OCI-LY1 (cell line): ENCODE measurements at regions not wholly inside any gene's neighbourhood (a gene's known extent, or its start where the extent isn't known, plus 50 kb on each side); places are given as distances from the start of the nearest gene placed in this dataset.

Experiments used
- H2AFZ ChIP-seq: fragments of 200-600 bp; sonication (generic), shearing (Covaris generic); 2 replicates; pipeline ENCODE4 v1.6.0; 2014; ENCODE audit warnings: antibody characterized with exemption, mild to moderate bottlenecking, low read length
- H3F3A ChIP-seq: fragments of 200-600 bp; sonication (generic), shearing (Covaris generic); 2 replicates; pipeline ENCODE4 v1.6.0; 2014; ENCODE audit warnings: mild to moderate bottlenecking, antibody characterized with exemption, low read length, moderate library complexity; ENCODE audit not compliant: insufficient read depth
- H3K27ac ChIP-seq: fragments of 200-600 bp; sonication (generic); 2 replicates; pipeline ENCODE4 v1.5.1; 2014; ENCODE audit warnings: low read length, mixed run types, mild to moderate bottlenecking, low read depth; ENCODE audit not compliant: poor library complexity, severe bottlenecking
- H3K27me3 ChIP-seq: fragments of 200-600 bp; sonication (generic); 2 replicates; pipeline ENCODE4 v1.6.0; 2014; ENCODE audit warnings: antibody characterized with exemption, mild to moderate bottlenecking, low read length, moderate library complexity; ENCODE audit not compliant: insufficient read depth
- H3K36me3 ChIP-seq: fragments of 200-600 bp; sonication (generic); 2 replicates; pipeline ENCODE4 v1.6.1; 2014; ENCODE audit warnings: mild to moderate bottlenecking, antibody characterized with exemption, low read length, moderate library complexity, mixed read lengths; ENCODE audit not compliant: insufficient read depth
- H3K4me1 ChIP-seq: fragments of 200-600 bp; sonication (generic); 2 replicates; pipeline ENCODE4 v1.5.1; 2014; ENCODE audit warnings: mild to moderate bottlenecking, low read length, moderate library complexity; ENCODE audit not compliant: insufficient read depth, severe bottlenecking
- H3K4me2 ChIP-seq: fragments of 200-600 bp; sonication (generic), shearing (Covaris generic); 2 replicates; pipeline ENCODE4 v1.6.1; 2014; ENCODE audit warnings: low read length
- H3K4me3 ChIP-seq: fragments of 200-600 bp; sonication (generic); 2 replicates; pipeline ENCODE4 v1.5.1; 2014; ENCODE audit warnings: low read length, low read depth, mild to moderate bottlenecking, mixed read lengths; ENCODE audit not compliant: poor library complexity, severe bottlenecking
- H3K79me2 ChIP-seq: fragments of 200-600 bp; shearing (Covaris generic); 2 replicates; pipeline ENCODE4 v1.6.1; 2016; ENCODE audit warnings: mixed run types, low read length, mixed read lengths; ENCODE audit not compliant: insufficient read depth
- H3K9ac ChIP-seq: fragments of 200-600 bp; sonication (generic), shearing (Covaris generic); 2 replicates; pipeline ENCODE4 v1.6.1; 2014; ENCODE audit warnings: mild to moderate bottlenecking, low read length, mixed read lengths
- H3K9me2 ChIP-seq: fragments of 200-600 bp; sonication (generic), shearing (Covaris generic); 2 replicates; pipeline ENCODE4 v1.6.1; 2014; ENCODE audit warnings: low read depth, mild to moderate bottlenecking, low read length, mixed read lengths
- H3K9me3 ChIP-seq: fragments of 200-600 bp; shearing (Covaris generic); 2 replicates; pipeline ENCODE4 v1.6.1; 2014; ENCODE audit warnings: low read length, mixed read lengths
- H4K20me1 ChIP-seq: fragments of 200-600 bp; sonication (generic), shearing (Covaris generic); 2 replicates; pipeline ENCODE4 v1.6.0; 2016; ENCODE audit warnings: mild to moderate bottlenecking, low read length; ENCODE audit not compliant: insufficient read depth
- EZH2 ChIP-seq: fragments of 200-600 bp; sonication (generic), shearing (Covaris generic); IDR thresholded peaks from 2 replicates; pipeline ENCODE4 v1.8.0; 2017; ENCODE audit warnings: borderline replicate concordance, mixed run types, mild to moderate bottlenecking, antibody characterized with exemption, low read length, moderate library complexity, mixed read lengths
- TF ChIP-seq, protein P1 (sequence below): fragments of 200-600 bp; sonication (generic), shearing (Covaris generic); IDR thresholded peaks from 2 replicates; pipeline ENCODE4 v1.5.1; 2017; ENCODE audit warnings: mild to moderate bottlenecking, antibody characterized with exemption, low read length, moderate library complexity, mixed read lengths

DNA sequence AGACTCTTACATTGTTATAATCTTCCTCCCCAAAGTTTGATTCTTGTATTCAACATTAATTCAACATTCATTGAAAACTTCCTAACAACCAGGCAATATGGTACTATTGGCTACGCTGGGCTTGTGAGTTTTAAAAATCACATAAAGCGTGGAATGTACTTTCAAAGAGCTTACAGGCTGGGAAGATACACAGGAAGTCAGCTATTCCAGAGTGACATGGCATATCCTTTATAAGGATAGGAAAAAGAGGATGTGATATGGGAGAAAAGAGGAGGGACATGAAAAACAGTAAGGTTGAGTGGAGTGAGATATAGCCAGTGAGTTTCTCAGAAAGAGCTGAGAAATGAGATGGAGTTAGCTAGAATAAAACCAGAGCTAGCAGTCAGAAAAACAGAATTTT lies 103.6 kb upstream of the ATF7IP start:
- Histone ChIP-seq H3K4me3 (no peak overlapping the region), H3K4me1 (peaks cover 31% of the 10 kb centered on the region), H3K4me2 (no peak overlapping the region), H4K20me1 (no peaks in the 10 kb centered on the region), H3F3A (no peaks in the 10 kb centered on the region), H2AFZ (no peak overlapping the region), H3K36me3 (no peaks in the 10 kb centered on the region; the same call in 1 of the 2 replicates), H3K27me3 (no peaks in the 10 kb centered on the region), H3K27ac (no peak overlapping the region), H3K9me3 (peaks cover 6% of the 10 kb centered on the region; the same call in 1 of the 2 replicates), H3K9me2 (no peaks in the 10 kb centered on the region), H3K9ac (no peak overlapping the region), H3K79me2 (no peaks in the 10 kb centered on the region)
- TF ChIP-seq, protein P1, sequence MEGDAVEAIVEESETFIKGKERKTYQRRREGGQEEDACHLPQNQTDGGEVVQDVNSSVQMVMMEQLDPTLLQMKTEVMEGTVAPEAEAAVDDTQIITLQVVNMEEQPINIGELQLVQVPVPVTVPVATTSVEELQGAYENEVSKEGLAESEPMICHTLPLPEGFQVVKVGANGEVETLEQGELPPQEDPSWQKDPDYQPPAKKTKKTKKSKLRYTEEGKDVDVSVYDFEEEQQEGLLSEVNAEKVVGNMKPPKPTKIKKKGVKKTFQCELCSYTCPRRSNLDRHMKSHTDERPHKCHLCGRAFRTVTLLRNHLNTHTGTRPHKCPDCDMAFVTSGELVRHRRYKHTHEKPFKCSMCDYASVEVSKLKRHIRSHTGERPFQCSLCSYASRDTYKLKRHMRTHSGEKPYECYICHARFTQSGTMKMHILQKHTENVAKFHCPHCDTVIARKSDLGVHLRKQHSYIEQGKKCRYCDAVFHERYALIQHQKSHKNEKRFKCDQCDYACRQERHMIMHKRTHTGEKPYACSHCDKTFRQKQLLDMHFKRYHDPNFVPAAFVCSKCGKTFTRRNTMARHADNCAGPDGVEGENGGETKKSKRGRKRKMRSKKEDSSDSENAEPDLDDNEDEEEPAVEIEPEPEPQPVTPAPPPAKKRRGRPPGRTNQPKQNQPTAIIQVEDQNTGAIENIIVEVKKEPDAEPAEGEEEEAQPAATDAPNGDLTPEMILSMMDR, result no peak
- no peak for TF ChIP-seq EZH2

DNA sequence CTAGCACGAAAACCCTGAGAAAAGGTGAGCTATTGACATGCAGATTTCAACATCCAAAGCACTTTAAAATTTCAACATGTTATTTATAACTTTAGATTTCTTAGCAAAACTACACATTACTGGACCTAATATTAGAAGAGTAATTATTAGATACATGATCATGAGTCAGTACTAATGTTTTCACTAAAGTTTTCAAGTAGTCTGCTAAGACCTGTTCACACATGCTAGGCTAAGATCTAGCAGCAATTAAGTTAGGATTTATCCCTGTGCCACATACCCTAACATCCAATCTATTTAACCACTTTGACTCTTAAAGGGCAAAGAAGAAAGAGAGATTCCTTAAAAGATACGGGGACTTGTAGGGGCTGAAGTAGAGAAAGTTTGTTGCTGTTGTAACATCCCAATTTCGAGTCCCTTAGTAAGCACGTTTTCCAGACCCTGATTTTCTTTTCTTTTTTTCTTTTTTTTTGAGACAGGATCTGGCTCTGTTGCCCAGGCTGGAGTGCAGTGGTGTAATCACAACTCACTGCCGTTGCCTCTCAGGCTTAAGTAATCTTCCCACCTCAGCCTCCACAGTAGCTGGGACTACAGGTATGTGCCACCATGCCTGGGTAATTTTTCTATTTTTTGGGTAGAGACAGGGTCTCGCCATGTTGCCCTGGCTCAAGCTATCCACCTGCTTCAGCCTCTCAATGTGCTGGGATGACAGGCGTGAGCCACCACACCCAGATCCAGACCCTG lies 102.5 kb upstream of the ATF7IP start:
- Histone ChIP-seq H3K4me1 (peaks cover 20% of the 10 kb centered on the region), H3K27me3 (no peaks in the 10 kb centered on the region), H3K27ac (no peak overlapping the region), H3K9ac (no peak overlapping the region), H3K4me2 (no peak overlapping the region), H3K36me3 (no peaks in the 10 kb centered on the region; the same call in 1 of the 2 replicates), H3K79me2 (no peaks in the 10 kb centered on the region), H3K4me3 (no peak overlapping the region), H3K9me3 (peaks cover 6% of the 10 kb centered on the region; the same call in 1 of the 2 replicates), H3K9me2 (no peaks in the 10 kb centered on the region), H4K20me1 (no peaks in the 10 kb centered on the region), H2AFZ (no peak overlapping the region), H3F3A (no peaks in the 10 kb centered on the region)
- TF ChIP-seq, protein P1, result no peak
- TF ChIP-seq EZH2, result no peak

GRCh38 chr12:14263742-14264141 lies 101.7 kb upstream of the ATF7IP start:
- no peak overlapping the region for H3K4me2 ChIP-seq
- TF ChIP-seq EZH2, result no peak
- TF ChIP-seq, protein P1, result no peak
- no peaks in the 10 kb centered on the region; the same call in 1 of the 2 replicates for H3K36me3 ChIP-seq
- H3F3A ChIP-seq, result no peaks in the 10 kb centered on the region
- no peak overlapping the region for H3K9ac ChIP-seq
- no peaks in the 10 kb centered on the region for H3K27me3 ChIP-seq
- H3K27ac ChIP-seq, result no peak overlapping the region
- no peaks in the 10 kb centered on the region for H4K20me1 ChIP-seq
- H2AFZ ChIP-seq, result no peak overlapping the region
- no peaks in the 10 kb centered on the region for H3K9me2 ChIP-seq
- no peaks in the 10 kb centered on the region for H3K79me2 ChIP-seq
- peaks cover 6% of the 10 kb centered on the region; the same call in 1 of the 2 replicates for H3K9me3 ChIP-seq
- H3K4me3 ChIP-seq, result no peak overlapping the region
- H3K4me1 ChIP-seq, result peaks cover 12% of the 10 kb centered on the region
